Fibroblast of peridontal ligament (primary cell): ENCODE measurements at regions not wholly inside any gene's neighbourhood (a gene's known extent, or its start where the extent isn't known, plus 50 kb on each side); places are given as distances from the start of the nearest gene placed in this dataset.

Source experiments
- DNase-seq: peaks from one replicate; pipeline ENCODE4 v3.0.0-alpha.2; 2010; ENCODE audit errors: extremely low read depth

DNA sequence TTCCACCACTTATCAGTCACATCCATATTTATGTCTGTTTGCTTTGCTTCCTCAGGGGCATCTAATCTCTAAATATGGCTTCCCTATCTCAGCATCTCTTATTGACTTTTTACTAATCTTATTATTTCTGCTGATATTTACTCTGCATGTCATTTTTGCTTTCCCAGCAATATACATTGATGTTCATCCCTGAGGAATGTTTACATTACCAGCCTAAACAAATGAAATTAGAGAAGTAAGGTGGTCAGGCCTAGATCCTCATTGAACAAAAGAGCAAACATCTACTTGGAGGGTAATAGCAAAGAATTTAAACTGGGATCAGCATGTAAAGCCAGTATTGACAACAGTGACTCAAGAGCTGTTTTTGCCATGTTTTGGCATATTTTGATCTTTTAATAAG, 546.4 kb downstream of the MMUT start:
- DNase-seq, result no peak

- no peak for DNase-seq
These were observed 547.5 kb downstream of the MMUT start for GRCh38 chr6:48915591-48915990.

GRCh38 chr6:48912503-48912902, 550.5 kb downstream of the MMUT start:
- no peak for DNase-seq

DNA sequence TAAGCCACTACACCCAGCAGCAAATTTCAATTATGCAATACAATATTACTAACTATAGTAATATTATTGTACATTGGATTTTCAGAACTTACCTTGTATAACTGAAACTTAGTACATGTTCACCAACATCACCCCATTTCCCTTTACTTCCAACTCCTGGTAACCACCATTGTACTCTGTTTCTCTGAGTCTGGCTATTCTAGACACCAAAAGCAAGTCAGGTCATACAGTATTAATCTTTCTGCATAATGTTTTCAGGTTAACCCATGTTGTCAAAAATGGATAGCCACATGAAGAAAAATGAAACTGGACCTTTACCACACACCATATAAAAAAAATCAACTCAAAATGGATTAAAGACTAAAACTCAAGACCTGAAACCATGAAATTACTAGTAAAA, 558.2 kb downstream of the MMUT start:
- no peak for DNase-seq

DNA sequence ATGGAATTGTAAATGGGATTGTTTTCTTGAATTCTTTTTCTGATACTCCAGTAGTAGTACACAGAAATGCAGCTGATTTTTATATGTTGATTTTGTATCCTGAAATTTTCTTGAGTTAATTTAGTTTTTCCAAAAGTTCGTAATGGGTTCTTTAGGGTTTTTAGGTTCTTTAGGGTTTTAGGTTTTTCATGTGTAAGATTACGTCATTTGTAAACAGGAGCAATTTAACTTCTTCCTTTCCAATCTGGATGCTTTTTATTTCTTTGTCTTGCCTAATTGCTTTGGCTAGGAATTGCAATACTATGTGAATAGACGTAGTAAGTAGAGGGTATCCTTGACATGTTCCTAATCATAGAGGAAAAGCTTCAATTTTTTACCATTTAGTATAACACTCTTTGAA, 568.6 kb downstream of the MMUT start:
- DNase-seq, result no peak

- no peak for DNase-seq
These were observed 570.0 kb downstream of the MMUT start for GRCh38 chr6:48893048-48893447.

GRCh38 chr6:48891308-48891707, 571.7 kb downstream of the MMUT start:
- no peak for DNase-seq

DNA sequence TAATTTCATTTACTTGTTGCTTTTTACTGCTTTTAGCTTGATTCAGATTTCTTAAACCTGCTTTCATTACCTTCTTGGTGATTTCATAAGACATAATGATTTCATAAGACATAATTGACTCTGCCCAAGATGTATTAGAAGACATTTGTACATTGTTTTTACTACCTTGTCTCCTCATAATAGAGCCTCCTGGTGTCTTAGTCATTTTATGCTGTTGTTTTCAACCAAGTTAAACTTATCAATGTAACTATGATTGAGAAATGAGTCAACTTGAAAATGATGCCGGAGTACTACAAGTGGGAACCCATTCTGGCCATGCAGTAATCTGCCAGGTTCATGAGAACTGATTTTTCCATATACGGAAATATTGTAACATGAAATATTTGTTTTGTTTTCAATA, 573.6 kb downstream of the MMUT start:
- no peak for DNase-seq

GRCh38 chr6:48883116-48883515, 579.9 kb downstream of the MMUT start:
- no peak for DNase-seq

GRCh38 chr6:48881551-48881950, 581.5 kb downstream of the MMUT start:
- peak; percentile 31 for DNase-seq

- no peak for DNase-seq
These were observed 593.5 kb downstream of the MMUT start for GRCh38 chr6:48869595-48869994.

DNA sequence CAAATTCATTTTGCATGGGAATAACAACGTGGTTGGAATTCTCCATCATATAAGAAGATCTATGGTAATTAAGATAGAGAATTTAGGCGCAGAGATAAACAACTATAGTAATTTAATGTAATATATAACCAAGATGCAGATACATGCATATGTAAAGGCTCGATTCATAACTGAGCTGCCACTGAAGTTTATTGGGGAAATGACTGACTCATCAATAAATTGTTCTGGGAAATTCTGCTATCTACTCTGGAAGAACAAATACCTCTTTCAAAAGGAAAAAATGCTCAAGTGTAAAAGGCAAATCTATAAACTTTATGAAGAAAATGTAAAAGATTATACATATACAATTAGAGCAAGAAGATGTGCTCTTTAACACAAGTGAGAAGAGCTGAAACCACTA, 596.4 kb downstream of the MMUT start:
- DNase-seq, result no peak

- DNase-seq, result no peak
These were observed 602.9 kb downstream of the MMUT start for GRCh38 chr6:48860175-48860574.

DNA sequence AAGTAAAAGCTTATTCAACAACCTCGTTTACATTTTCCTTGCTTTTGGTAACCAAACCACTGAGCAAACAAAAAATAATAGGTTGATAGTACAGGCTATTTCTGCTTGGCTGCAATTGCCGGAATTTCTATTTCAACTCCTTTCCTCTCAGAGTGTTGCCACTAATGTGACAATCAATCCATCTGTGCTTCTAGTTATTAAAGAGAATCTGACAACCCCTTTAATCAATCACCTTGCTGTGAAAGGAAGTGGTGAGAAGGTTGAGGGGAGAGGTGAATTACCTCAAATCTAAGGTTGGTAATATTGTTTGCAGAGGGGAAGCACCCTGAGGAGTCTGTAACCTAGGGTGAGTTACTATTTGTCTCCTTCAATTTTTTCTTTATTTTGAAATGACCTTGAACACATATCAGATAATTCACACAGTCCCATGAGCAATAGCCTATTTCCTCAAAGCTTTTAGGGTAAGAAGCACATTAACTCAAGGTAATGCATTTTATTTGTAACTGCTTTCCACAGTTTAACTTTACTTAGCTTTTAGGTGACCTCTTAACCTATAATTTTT, 603.4 kb downstream of the MMUT start:
- no peak for DNase-seq

- no peak for DNase-seq
These were observed 617.8 kb downstream of the MMUT start for GRCh38 chr6:48845219-48845618.

- no peak for DNase-seq
These were observed 618.4 kb downstream of the MMUT start for GRCh38 chr6:48844696-48845095.

DNA sequence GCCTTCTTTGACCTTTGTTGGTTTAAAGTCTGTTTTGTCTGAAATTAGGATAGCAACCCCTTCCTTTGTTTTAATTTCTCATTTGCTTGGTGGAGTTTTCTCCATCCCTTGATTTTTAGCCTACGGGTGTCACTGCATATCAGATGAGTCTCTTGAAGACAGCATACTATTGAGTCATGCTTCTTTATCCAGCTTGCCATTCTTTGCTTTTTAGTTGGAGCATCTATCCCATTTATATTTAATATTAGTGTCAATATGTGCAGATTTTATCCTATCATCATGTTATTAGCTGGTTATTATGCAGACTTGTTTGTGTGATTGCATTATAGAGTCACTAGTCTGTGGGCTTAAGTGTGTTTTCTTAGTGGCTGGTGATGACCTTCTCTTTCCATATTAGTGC, 622.2 kb downstream of the MMUT start:
- no peak for DNase-seq

DNA sequence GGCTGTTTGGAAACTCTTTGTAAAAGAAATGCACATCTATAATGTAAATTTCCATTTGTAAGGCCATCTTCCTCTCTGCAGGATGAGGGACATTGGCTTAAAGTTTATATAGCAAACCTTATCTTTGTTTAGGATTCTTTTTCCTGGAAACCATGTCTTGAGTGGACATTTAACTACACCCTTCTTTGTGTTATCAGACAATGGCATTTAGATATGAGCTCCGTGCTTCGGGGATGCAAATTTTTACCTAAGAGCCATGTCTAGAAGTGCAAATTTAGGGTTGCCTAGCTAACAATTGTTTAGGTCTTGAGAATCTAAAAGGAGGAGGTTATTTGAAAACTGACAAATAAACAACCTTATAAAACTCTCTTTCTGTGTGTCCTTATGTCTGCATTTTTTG, 623.8 kb downstream of the MMUT start:
- DNase-seq, result no peak

DNA sequence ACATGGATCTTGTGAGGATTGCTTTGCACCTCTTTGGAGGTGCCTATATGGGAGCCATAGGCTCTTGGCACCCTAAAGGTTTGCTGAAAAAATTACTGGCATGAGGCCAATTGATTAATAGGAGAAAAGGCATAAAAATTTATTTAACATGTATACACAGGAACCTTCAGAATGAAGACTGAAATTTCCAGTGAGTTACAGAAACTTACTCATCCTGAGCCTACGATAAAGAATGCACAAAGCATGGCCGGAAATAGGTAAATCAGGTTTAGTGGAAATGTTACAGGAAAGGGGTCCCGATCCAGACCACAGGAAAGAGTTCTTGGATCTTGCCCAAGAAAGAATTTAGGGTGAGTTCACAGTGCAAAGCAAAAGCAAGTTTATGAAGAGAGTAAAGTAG, 625.3 kb downstream of the MMUT start:
- DNase-seq, result no peak

DNA sequence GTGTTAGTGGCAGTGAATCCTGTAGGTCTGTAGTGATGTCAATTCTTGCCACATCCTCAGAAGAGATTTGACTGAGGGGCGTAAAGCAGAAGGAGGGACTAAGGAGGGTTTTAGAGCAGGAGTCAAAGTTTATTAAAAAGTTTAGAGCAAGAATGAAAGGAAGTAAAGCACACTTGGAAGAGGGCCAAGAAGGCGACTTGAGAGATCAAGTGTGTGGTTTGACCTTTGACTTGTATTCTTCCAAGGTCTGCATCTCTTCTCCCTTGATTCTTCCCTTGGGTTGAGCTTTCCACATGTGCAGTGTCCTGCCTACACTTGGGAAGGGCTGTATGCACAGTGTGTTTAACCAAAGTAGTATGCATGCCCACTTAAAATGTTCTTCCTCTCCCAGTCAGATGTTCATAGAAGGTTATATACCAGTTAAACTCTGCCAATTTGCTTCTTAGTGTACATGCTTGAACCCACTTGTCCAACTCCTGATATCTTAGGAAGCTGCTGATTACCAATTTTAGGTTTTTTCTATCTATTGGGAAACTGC, 627.6 kb downstream of the MMUT start:
- DNase-seq, result peak; percentile 43

DNA sequence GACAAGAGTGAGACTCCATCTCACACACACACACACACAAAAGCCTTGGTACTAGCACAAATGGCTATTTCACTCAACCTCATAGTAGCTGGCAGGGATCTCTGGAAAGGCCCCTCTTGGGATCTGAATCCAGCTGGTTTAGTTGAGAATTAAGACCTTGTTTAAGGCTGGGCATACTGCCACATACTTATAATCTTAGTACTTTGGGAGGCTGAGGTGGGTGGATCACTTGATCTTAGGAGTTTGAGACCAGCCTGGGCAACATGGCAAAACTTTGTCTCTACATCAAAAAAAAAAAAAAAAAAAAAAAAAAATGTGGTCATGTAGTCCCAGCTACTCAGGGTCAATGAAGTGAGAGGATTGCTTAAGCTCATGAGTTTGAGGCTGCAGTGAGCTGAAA, 628.3 kb downstream of the MMUT start:
- peak; percentile 95 for DNase-seq

DNA sequence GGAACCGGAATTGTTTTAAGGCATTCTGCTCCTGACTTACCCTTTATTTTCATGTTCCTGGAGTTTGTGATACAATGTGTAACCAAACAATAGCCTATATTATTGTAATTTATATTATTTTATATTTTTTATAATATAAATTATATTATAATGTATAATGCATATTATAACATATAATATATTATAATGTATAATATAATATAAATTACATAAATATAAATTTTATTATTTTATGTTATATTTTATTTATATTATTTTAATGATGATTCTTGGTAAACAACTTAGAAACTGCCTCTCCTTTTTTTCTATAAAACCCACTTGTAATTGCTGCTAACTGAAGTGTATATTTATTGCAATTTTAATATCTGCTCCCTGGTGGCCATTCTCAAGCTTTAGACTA, 629.1 kb downstream of the MMUT start:
- DNase-seq, result no peak

DNA sequence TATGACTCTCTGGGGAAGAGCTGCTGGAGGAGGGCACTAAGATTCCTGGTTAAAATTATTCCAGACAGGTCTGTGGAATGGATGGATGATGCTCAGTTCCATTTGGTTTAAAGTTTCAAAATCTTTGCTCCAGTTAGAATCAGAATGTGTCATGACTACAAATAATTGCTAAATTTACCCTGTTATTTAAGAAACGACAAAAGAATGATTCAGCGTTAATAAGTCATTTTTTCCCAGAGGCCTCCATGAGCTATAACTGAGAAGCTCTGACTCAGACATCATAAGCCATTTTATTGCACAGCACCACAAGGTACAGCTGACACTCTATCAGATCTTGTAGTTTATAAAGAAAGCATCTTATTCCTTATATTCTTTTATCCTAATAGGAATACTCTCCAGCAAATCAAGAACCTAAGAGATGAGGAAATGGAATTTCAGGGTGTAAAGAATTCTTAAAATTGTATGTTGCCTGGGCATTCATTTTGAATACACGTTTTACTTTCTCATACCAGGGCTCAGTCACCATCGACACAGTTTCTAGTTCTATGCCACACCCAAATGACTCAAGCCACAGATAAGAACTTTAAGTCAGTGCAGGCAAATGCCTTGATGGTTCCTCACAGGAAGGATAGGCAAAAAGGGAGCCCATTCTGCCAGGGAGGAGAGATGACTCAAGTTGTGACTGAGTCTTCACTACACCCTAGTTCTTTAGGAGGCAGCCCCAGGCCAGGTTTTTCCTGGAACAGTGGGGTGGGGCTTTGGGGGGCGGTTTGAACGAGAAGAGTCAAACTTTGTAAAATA, 636.0 kb downstream of the MMUT start:
- peak; percentile 82 for DNase-seq

- DNase-seq, result peak; percentile 48
These were observed 636.9 kb downstream of the MMUT start for GRCh38 chr6:48826152-48826515.
